ENCODE measurements at regions not wholly inside any gene's neighbourhood (a gene's known extent, or its start where the extent isn't known, plus 50 kb on each side); places are given as distances from the start of the nearest gene placed in this dataset.

DNA sequence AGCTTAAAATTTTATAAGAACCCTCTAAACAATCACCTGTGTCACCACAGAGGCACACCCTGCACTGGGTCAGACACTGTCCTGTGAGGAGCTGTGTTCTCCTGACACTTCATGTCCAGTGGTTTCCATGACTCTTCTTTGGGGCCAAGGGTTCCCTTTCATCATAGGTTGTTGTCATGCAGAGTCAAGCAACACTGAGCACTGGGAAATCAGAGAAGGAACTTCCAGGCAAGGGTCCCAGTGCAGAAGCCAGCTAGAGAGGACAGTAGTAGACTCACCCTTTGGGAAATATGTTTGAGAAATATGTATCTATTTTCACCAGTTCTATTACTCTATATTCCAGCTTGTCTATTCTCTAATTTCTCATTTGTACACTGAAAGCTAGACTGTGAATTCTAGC is 56.4 kb upstream of the PRSS58 start:
- TF ChIP-seq CTCF (IDR thresholded peaks at IDR 0.05) (no peak), POLR2AphosphoS5 (IDR thresholded peaks at IDR 0.05) (no peak), POLR2A (IDR thresholded peaks at IDR 0.05) (no peak), EP300 (IDR thresholded peaks at IDR 0.05) (no peak)

Data from upper lobe of left lung (tissue), 4 donors.